ENCODE measurements at regions not wholly inside any gene's neighbourhood (a gene's known extent, or its start where the extent isn't known, plus 50 kb on each side); places are given as distances from the start of the nearest gene placed in this dataset.

GRCh38 chr18:40016405-40016804 is 1938.6 kb upstream of the PIK3C3 start:
- no peak for DNase-seq

- no peak for DNase-seq
Observed at GRCh38 chr18:40013001-40013609, 1941.9 kb upstream of the PIK3C3 start.

GRCh38 chr18:40011201-40011600 is 1943.8 kb upstream of the PIK3C3 start:
- no peak for DNase-seq

- no peak for DNase-seq
Observed at GRCh38 chr18:40006634-40007033, 1948.4 kb upstream of the PIK3C3 start.

GRCh38 chr18:40004246-40004645 is 1950.8 kb upstream of the PIK3C3 start:
- DNase-seq = no peak

- DNase-seq = no peak
Observed at GRCh38 chr18:39998317-39998716, 1956.7 kb upstream of the PIK3C3 start.

GRCh38 chr18:39994498-39994897 is 1960.5 kb upstream of the PIK3C3 start:
- no peak for DNase-seq

- DNase-seq = no peak
Observed at GRCh38 chr18:39991696-39992265, 1963.3 kb upstream of the PIK3C3 start.

GRCh38 chr18:39990540-39990939 is 1964.5 kb upstream of the PIK3C3 start:
- DNase-seq = no peak

- DNase-seq = no peak
Observed at GRCh38 chr18:39976771-39977170, 1978.3 kb upstream of the PIK3C3 start.

GRCh38 chr18:39972521-39972920 is 1982.5 kb upstream of the PIK3C3 start:
- DNase-seq = no peak

GRCh38 chr18:39969803-39970494 is 1985.1 kb upstream of the PIK3C3 start:
- DNase-seq = no peak

- peak; percentile 2 for DNase-seq
Observed at GRCh38 chr18:39966275-39966674, 1988.8 kb upstream of the PIK3C3 start.

- DNase-seq = no peak
Observed at GRCh38 chr18:39962546-39962945, 1992.5 kb upstream of the PIK3C3 start.

GRCh38 chr18:39960550-39960949 is 1994.5 kb upstream of the PIK3C3 start:
- DNase-seq = no peak

- DNase-seq = peak; percentile 13
Observed at GRCh38 chr18:39959839-39960238, 1995.2 kb upstream of the PIK3C3 start.

GRCh38 chr18:39958876-39959275 is 1996.2 kb upstream of the PIK3C3 start:
- no peak for DNase-seq

GRCh38 chr18:39952816-39953215 is 2002.2 kb upstream of the PIK3C3 start:
- no peak for DNase-seq

- peak; percentile 16 for DNase-seq
Observed at GRCh38 chr18:39951142-39951720, 2003.8 kb upstream of the PIK3C3 start.

GRCh38 chr18:39946623-39947061 is 2008.4 kb upstream of the PIK3C3 start:
- DNase-seq = no peak

GRCh38 chr18:39945076-39945475 is 2010.0 kb upstream of the PIK3C3 start:
- DNase-seq = no peak

GRCh38 chr18:39942702-39943101 is 2012.3 kb upstream of the PIK3C3 start:
- no peak for DNase-seq

GRCh38 chr18:39938676-39939608 is 2016.1 kb upstream of the PIK3C3 start:
- no peak for DNase-seq
